Thyroid gland (tissue), 4 donors: ENCODE measurements at regions not wholly inside any gene's neighbourhood (a gene's known extent, or its start where the extent isn't known, plus 50 kb on each side); places are given as distances from the start of the nearest gene placed in this dataset.

ENCODE experiments used
- CTCF ChIP-seq, 6 experiments: fragments of 200-600 bp in 3 of 6; fragments of 450-650 bp in 3 of 6; sonication (generic) in 3 of 6; IDR thresholded peaks; one replicate each; pipeline ENCODE4 v1.5.1; 2016 to 2019; ENCODE audit warnings: antibody characterized with exemption in 6 of 6, mild to moderate bottlenecking in 2 of 6, inconsistent platforms in 1 of 6, moderate library complexity in 1 of 6
- POLR2A ChIP-seq, 2 donors: fragments of 450-650 bp; IDR thresholded peaks; one replicate each; pipeline ENCODE4 v1.6.1; 2017; ENCODE audit warnings: antibody characterized with exemption in 2 of 2, mild to moderate bottlenecking in 2 of 2, moderate library complexity in 1 of 2

GRCh38 chr2:6222296-6222695 is 530.1 kb downstream of the SOX11 start:
- TF ChIP-seq CTCF (IDR thresholded peaks at IDR 0.05) = no peak
- no peak for TF ChIP-seq POLR2A (IDR thresholded peaks at IDR 0.05)
